HepG2 (cell line): ENCODE measurements at regions not wholly inside any gene's neighbourhood (a gene's known extent, or its start where the extent isn't known, plus 50 kb on each side); places are given as distances from the start of the nearest gene placed in this dataset.
A peak's percentile ranks its signal among the peaks of the same experiment; 100 is the strongest.

Experiments used
- ATAC-seq: fragments of 200-7000 bp; cut with Tn5 transposase; 3 replicates; pipeline ENCODE4 v1.9.1; 2020; ENCODE audit warnings: mild to moderate bottlenecking, moderate library complexity
- BruUV-seq: library from RNA; stranded (reverse); fragments of 400-500 nt; replicated peaks from 2 replicates; lab custom pipeline; 2021; lab: Mats Ljungman, UMichigan
- CTCF ChIA-PET: fragments of 300-600 bp; formaldehyde crosslinking; extraction: SDS; loops from one replicate; lab custom pipeline; 2021; ENCODE audit warnings: low total read pairs, inconsistent platforms, low intra/inter-chr PET ratio; lab: Yijun Ruan, JAX
- POLR2A ChIA-PET: fragments of 350-600 bp; sonication (Branson Sonifier 250); formaldehyde crosslinking; loops from one replicate; lab custom pipeline; 2020; ENCODE audit warnings: antibody characterized with exemption, inconsistent platforms; lab: Yijun Ruan, JAX
- DNase-seq: peaks from one replicate; pipeline ENCODE4 v3.0.0-alpha.2; 2015; ENCODE audit warnings: low spot score
- FAIRE-seq: peaks from 3 replicates; lab custom pipeline; 2011; peaks lifted over from hg19 to GRCh38; lab: Jason Lieb, UNC
- H2AFZ ChIP-seq: one replicate; pipeline ENCODE4 v1.6.1; 2011; ENCODE audit warnings: low read length, inconsistent platforms
- H3K27ac ChIP-seq: fragments of 300-600 bp; 3 replicates; pipeline ENCODE4 v1.8.0; 2011; ENCODE audit warnings: mixed run types, mild to moderate bottlenecking, mixed read lengths, low read length, inconsistent platforms; ENCODE audit not compliant: insufficient read depth; ENCODE audit errors: extremely low read length
- H3K27me3 ChIP-seq, 2 experiments: fragments of 200-600 bp in 1 of 2; 2 replicates in 1 of 2; 3 replicates in 1 of 2; pipeline versions ENCODE4 v1.6.0 to v1.8.0; 2011; ENCODE audit warnings: low read length in 2 of 2, mild to moderate bottlenecking in 2 of 2, moderate library complexity in 2 of 2, inconsistent platforms in 1 of 2; ENCODE audit not compliant: insufficient read depth in 2 of 2, control insufficient read depth in 1 of 2
- H3K36me3 ChIP-seq, 2 experiments: fragments of 200-600 bp in 1 of 2; replicated peaks in 1 of 2; 2 replicates in 1 of 2; 3 replicates in 1 of 2; pipeline versions ENCODE4 v1.5.1 to v1.8.0; 2011; ENCODE audit warnings: low read length in 2 of 2, inconsistent platforms in 1 of 2; ENCODE audit not compliant: insufficient read depth in 2 of 2, control insufficient read depth in 1 of 2
- H3K4me1 ChIP-seq: 2 replicates; pipeline ENCODE4 v1.5.1; 2012; ENCODE audit warnings: low read length, inconsistent platforms; ENCODE audit not compliant: insufficient read depth
- H3K4me2 ChIP-seq: 2 replicates; pipeline ENCODE4 v1.6.0; 2011; ENCODE audit warnings: low read depth, low read length, inconsistent platforms
- H3K4me3 ChIP-seq, 3 experiments: fragments of 200-600 bp in 1 of 3; sonication (generic), shearing (Covaris generic) in 1 of 3; replicated peaks in 1 of 3; 2 replicates each; pipeline ENCODE4 v1.5.1; 2011 to 2016; ENCODE audit warnings: low read length in 3 of 3, inconsistent platforms in 2 of 3, low read depth in 2 of 3, mild to moderate bottlenecking in 2 of 3, control low read depth in 1 of 3, mixed read lengths in 1 of 3; ENCODE audit not compliant: insufficient read depth in 1 of 3
- H3K79me2 ChIP-seq: one replicate; pipeline ENCODE4 v1.6.1; 2011; ENCODE audit warnings: low read length, inconsistent platforms; ENCODE audit not compliant: insufficient read depth
- H3K9ac ChIP-seq: 2 replicates; pipeline ENCODE4 v1.6.0; 2011; ENCODE audit warnings: mild to moderate bottlenecking, low read depth, low read length, inconsistent platforms; ENCODE audit not compliant: insufficient read depth
- H3K9me3 ChIP-seq: 2 replicates; pipeline ENCODE4 v1.5.1; 2012; ENCODE audit warnings: mild to moderate bottlenecking, low read length
- H4K20me1 ChIP-seq: 2 replicates; pipeline ENCODE4 v1.6.0; 2011; ENCODE audit warnings: inconsistent platforms, mild to moderate bottlenecking, low read length, moderate library complexity; ENCODE audit not compliant: insufficient read depth
- EZH2 ChIP-seq: conservative IDR thresholded peaks from 2 replicates; pipeline ENCODE4 v1.6.1; 2012; ENCODE audit warnings: mild to moderate bottlenecking, low read depth, low read length, moderate library complexity
- FOXJ3 ChIP-seq: sonication (generic); formaldehyde crosslinking; IDR thresholded peaks from 2 replicates; pipeline ENCODE4 v1.4.0; 2020; ENCODE audit warnings: missing genetic modification reagents, mild to moderate bottlenecking, borderline replicate concordance
- ZNF484 ChIP-seq: sonication (generic); formaldehyde crosslinking; IDR thresholded peaks from 2 replicates; pipeline ENCODE4 v1.5.1; 2020; ENCODE audit warnings: mild to moderate bottlenecking, low read depth, missing genetic modification reagents, borderline replicate concordance
- ZNF652 ChIP-seq: IDR thresholded peaks from 2 replicates; pipeline ENCODE4 v1.6.1; 2016; ENCODE audit warnings: low read depth, borderline replicate concordance
- ZNF720 ChIP-seq: sonication (generic); formaldehyde crosslinking; IDR thresholded peaks from 2 replicates; pipeline ENCODE4 v1.4.0; 2020; ENCODE audit warnings: missing genetic modification reagents
- WGBS: methylation state at CpG from one replicate; pipeline ENCODE4 v1.1.6; 2017; ENCODE audit warnings: low lambda C conversion rate; 5-methylcytosine and 5-hydroxymethylcytosine counted together
- in situ Hi-C: cut with HindIII; loops from 2 replicates; pipeline ENCODE4 v1.10.0; 2017; ENCODE audit warnings: low pct_unique_long_range_greater_than_20kb; ENCODE audit not compliant: extremely low pct_ligation_motif_present
- intact Hi-C: fragments of 100-400 bp; cut with micrococcal nuclease; formaldehyde crosslinking; loops from one replicate; pipeline ENCODE4 v1.10.0; 2022; ENCODE audit not compliant: unreplicated experiment

GRCh38 chr10:42933448-42934340 lies 143.2 kb upstream of the RET start:
- ATAC-seq (peak; percentile 63), FAIRE-seq (no peak), DNase-seq (no peak)
- CTCF ChIA-PET, result no interaction called here
- Histone ChIP-seq H3K27me3 (peaks cover 12 to 60% of the 10 kb centered on the region in 2 experiments; a peak in 4 of 5 replicates), H4K20me1 (no peaks in the 10 kb centered on the region), H3K4me2 (peak overlapping the region; percentile 27; the same call in 1 of the 2 replicates), H2AFZ (no peak overlapping the region), H3K4me1 (no peaks in the 10 kb centered on the region), H3K36me3 (no peaks in the 10 kb centered on the region), H3K9ac (no peak overlapping the region), H3K9me3 (no peaks in the 10 kb centered on the region), H3K79me2 (no peaks in the 10 kb centered on the region), H3K4me3 (no peak overlapping the region; a peak in 1 of 6 replicates), H3K27ac (no peak overlapping the region)
- no TSS peak for BruUV-seq
- POLR2A ChIA-PET, result no interaction called here
- TF ChIP-seq EZH2, result peak; percentile 50; the same call in 1 of the 2 replicates
- TF ChIP-seq FOXJ3 (CRISPR knock-in tag), result no peak
- 10% methylated on average over 30 of the region's 57 CpGs for WGBS
- intact Hi-C loops, result no loop called here
- in situ Hi-C loops, result no loop called here

GRCh38 chr10:42934351-42934811 lies 142.5 kb upstream of the RET start:
- Histone ChIP-seq H3K9ac (no peak overlapping the region), H3K27me3 (peaks cover 12 to 64% of the 10 kb centered on the region in 2 experiments; a peak in 4 of 5 replicates), H3K4me2 (no peak overlapping the region), H3K4me1 (no peaks in the 10 kb centered on the region), H3K27ac (no peak overlapping the region), H3K36me3 (no peaks in the 10 kb centered on the region), H2AFZ (no peak overlapping the region), H3K79me2 (no peaks in the 10 kb centered on the region), H4K20me1 (no peaks in the 10 kb centered on the region), H3K9me3 (no peaks in the 10 kb centered on the region), H3K4me3 (no peak overlapping the region)
- DNase-seq, result no peak
- in situ Hi-C loops (no loop called here), intact Hi-C loops (no loop called here)
- ChIA-PET CTCF (no interaction called here), POLR2A (no interaction called here)
- ATAC-seq, result peak; percentile 25
- FAIRE-seq, result no peak
- no TSS peak for BruUV-seq
- TF ChIP-seq ZNF484 (CRISPR knock-in tag), result no peak
- no peak for TF ChIP-seq ZNF652 (CRISPR knock-in tag)
- TF ChIP-seq ZNF720, result no peak
- whole genome bisulfite sequencing, result 6% methylated on average over 8 of the region's 8 CpGs
